HL-60 (cell line): ENCODE measurements at regions not wholly inside any gene's neighbourhood (a gene's known extent, or its start where the extent isn't known, plus 50 kb on each side); places are given as distances from the start of the nearest gene placed in this dataset.
A peak's percentile ranks its signal among the peaks of the same experiment; 100 is the strongest.
"Not testable (repeated sequence)": the region's sequence is repeated elsewhere in the genome, so short reads cannot be mapped to it uniquely, and the experiment has no call there.

Experiments used
- DNase-seq, 2 experiments: peaks; one replicate each; pipeline ENCODE4 v3.0.0-alpha.2; 2010 to 2020; ENCODE audit warnings: low read depth in 1 of 2, low spot score in 1 of 2
- H3K27ac ChIP-seq: fragments of 250-450 bp; sonication (Bioruptor Pico); replicated peaks from 2 replicates; pipeline ENCODE4 v1.5.1; 2020; ENCODE audit warnings: mild to moderate bottlenecking, moderate library complexity
- H3K27me3 ChIP-seq: fragments of 250-450 bp; sonication (Bioruptor Pico); 2 replicates; pipeline ENCODE4 v1.5.1; 2021; ENCODE audit warnings: mild to moderate bottlenecking, moderate library complexity; ENCODE audit not compliant: insufficient read depth, poor library complexity, severe bottlenecking
- H3K4me3 ChIP-seq: replicated peaks from 2 replicates; pipeline ENCODE4 v1.5.1; 2011; ENCODE audit warnings: mild to moderate bottlenecking, control low read depth, low read length; ENCODE audit not compliant: insufficient read depth
- CTCF ChIP-seq: IDR thresholded peaks from one replicate; pipeline ENCODE4 v1.5.1; 2011; ENCODE audit warnings: low read length, control low read depth, inconsistent platforms; ENCODE audit not compliant: insufficient read depth
- GABPA ChIP-seq: IDR thresholded peaks from 2 replicates; pipeline ENCODE4 v1.6.1; 2012; ENCODE audit warnings: low read depth
- POLR2AphosphoS5 ChIP-seq: IDR thresholded peaks from 2 replicates; pipeline ENCODE4 v1.6.1; 2012; ENCODE audit warnings: low read depth
- SPI1 ChIP-seq: IDR thresholded peaks from 2 replicates; pipeline ENCODE4 v1.6.1; 2012; ENCODE audit warnings: low read depth, mild to moderate bottlenecking, borderline replicate concordance
- TF ChIP-seq, protein P1 (sequence below): IDR thresholded peaks from 2 replicates; pipeline ENCODE4 v1.6.1; 2012; ENCODE audit warnings: low read depth; ENCODE audit not compliant: insufficient replicate concordance

DNA sequence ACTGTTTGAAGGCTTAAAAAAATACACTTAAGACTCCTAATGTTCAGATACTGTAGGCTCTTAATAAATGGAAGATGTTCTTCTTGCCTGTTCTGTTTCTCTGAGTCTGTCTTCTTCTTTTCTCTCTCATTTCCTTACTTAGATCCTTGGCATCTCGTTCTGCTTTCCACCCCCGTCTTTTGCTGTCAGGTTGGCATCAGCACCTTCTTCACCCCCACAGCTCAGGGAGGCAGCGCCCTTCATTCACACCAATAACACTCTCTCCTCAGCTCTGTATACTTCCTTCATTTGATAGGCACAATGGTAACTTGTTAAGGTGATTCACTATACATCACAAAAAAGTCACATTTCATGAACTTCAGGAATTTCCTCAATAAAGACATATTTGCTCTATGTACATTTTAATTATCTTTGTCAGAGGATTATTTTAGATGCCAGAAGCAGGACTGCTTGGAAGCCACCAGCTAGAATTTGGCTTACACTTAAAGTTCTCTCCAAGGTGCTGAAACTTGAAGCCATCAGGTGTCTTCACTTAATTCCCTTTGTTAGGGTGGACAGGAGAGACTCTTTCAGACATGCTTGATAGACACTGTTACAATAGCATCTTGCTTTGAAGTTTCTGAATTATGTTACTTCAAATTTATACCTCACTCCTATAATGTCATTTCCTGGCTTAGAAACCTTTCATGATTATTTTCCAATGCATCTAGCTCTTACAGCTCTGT is 670.1 kb upstream of the C16orf82 start:
- Histone ChIP-seq H3K4me3 (no peak overlapping the region), H3K27me3 (no peaks in the 10 kb centered on the region), H3K27ac (no peak overlapping the region)
- TF ChIP-seq, protein P1, sequence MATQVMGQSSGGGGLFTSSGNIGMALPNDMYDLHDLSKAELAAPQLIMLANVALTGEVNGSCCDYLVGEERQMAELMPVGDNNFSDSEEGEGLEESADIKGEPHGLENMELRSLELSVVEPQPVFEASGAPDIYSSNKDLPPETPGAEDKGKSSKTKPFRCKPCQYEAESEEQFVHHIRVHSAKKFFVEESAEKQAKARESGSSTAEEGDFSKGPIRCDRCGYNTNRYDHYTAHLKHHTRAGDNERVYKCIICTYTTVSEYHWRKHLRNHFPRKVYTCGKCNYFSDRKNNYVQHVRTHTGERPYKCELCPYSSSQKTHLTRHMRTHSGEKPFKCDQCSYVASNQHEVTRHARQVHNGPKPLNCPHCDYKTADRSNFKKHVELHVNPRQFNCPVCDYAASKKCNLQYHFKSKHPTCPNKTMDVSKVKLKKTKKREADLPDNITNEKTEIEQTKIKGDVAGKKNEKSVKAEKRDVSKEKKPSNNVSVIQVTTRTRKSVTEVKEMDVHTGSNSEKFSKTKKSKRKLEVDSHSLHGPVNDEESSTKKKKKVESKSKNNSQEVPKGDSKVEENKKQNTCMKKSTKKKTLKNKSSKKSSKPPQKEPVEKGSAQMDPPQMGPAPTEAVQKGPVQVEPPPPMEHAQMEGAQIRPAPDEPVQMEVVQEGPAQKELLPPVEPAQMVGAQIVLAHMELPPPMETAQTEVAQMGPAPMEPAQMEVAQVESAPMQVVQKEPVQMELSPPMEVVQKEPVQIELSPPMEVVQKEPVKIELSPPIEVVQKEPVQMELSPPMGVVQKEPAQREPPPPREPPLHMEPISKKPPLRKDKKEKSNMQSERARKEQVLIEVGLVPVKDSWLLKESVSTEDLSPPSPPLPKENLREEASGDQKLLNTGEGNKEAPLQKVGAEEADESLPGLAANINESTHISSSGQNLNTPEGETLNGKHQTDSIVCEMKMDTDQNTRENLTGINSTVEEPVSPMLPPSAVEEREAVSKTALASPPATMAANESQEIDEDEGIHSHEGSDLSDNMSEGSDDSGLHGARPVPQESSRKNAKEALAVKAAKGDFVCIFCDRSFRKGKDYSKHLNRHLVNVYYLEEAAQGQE, result peak; percentile 89
- no peak for TF ChIP-seq POLR2AphosphoS5
- DNase-seq, result no peak

- TF ChIP-seq POLR2AphosphoS5 (no peak), CTCF (no peak), GABPA (no peak), SPI1 (no peak)
- TF ChIP-seq, protein P1, result no peak
Observed at GRCh38 chr16:26413780-26414179, 652.9 kb upstream of the C16orf82 start.

DNA sequence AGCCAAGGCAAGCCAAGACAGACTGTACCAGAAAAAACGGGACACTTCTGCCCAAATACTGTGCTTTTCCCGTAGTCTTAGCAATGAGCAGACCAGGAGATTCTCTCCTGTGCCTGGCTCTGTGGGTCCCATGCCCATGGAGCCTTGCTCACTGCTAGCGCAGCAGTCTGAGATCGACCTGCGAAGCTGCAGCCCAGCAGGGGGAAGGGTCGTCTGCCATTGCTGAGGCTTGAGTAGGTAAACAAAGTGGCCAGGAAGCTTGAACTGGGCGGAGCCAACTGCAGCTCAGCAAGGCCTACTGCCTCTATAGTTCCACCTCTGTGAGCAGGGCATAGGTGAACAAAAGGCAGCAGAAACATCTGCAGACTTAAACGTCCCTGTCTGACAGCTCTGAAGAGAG is 647.3 kb upstream of the C16orf82 start:
- H3K27ac ChIP-seq, DNase-seq, H3K27me3 ChIP-seq, H3K4me3 ChIP-seq: not testable (repeated sequence)

More at GRCh38 chr16:26413780-26414179, 652.9 kb upstream of the C16orf82 start:
- Histone ChIP-seq H3K27ac (no peak overlapping the region), H3K27me3 (no peaks in the 10 kb centered on the region), H3K4me3 (no peak overlapping the region)
- no peak for DNase-seq

GRCh38 chr16:26430618-26431017 is 636.1 kb upstream of the C16orf82 start:
- DNase-seq, result no peak
- TF ChIP-seq CTCF (no peak), GABPA (no peak), SPI1 (no peak), POLR2AphosphoS5 (no peak)
- no peak overlapping the region for H3K27ac ChIP-seq
- no peak overlapping the region for H3K4me3 ChIP-seq
- H3K27me3 ChIP-seq, result no peaks in the 10 kb centered on the region

DNA sequence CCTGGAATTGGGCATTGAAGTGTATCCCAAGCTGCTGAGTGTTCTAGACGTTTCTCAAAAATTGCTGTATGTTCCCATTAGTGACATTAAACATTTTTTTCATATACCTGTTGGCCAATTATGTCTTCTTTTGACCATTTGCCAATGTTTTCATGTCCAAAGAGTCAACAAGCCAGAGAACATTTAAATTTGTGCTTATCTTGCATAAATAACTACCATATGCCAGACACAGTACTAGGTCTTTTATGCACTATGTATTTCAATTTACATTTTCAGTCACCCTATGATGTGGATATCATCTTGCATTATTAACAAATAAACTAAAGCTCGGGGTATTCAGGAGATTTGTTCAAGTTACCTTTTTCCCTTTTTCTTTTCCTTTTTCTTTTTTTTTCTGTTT is 632.9 kb upstream of the C16orf82 start:
- TF ChIP-seq GABPA (no peak), CTCF (no peak), POLR2AphosphoS5 (no peak), SPI1 (no peak)
- TF ChIP-seq, protein P1, result no peak
- DNase-seq, result no peak
- Histone ChIP-seq H3K27me3 (no peaks in the 10 kb centered on the region), H3K27ac (no peak overlapping the region), H3K4me3 (no peak overlapping the region)
